NOMO-1 treated with DMSO at 0.1 percent for 48 hours (cell line): ENCODE measurements at regions not wholly inside any gene's neighbourhood (a gene's known extent, or its start where the extent isn't known, plus 50 kb on each side); places are given as distances from the start of the nearest gene placed in this dataset.
"Not testable (repeated sequence)": the region's sequence is repeated elsewhere in the genome, so short reads cannot be mapped to it uniquely, and the experiment has no call there.

Source experiments
- DNase-seq: peaks from one replicate; lab custom pipeline; 2025; ENCODE audit not compliant: unreplicated experiment; lab: John Stamatoyannopoulos, UW

GRCh38 chr18:60319129-60319528 lies 53.4 kb downstream of the MC4R start:
- DNase-seq: no peak

DNA sequence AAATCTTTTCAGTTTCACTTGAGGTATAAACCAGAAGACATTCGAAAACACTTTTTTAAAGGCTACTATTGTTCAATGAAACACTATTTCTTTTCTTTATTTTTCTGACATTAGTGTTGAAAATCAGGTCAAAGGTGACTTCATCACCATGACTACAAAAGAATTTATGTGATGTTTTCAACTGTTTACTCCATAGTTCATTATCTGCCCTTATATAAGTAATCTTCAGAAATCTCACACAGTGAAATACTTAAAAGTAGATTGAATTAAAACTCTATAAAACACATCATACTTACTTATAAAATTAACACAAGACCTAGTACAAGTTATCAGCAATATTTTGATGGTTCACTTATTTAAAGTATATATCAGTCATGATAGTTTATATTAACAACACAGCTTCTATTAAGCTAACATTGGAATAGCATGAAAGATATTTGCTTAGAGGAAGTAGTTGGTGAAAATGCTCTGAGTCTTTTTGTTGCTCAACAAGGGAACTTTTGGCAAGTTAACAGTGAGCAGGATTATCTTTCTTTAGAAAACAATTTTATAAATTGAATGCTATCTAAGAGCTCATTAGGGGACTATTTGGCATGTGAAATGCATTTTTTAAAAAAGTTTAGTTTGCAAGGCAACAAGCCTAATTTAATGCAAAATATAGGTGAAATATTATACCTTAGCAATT lies 60.8 kb downstream of the MC4R start:
- no peak for DNase-seq

DNA sequence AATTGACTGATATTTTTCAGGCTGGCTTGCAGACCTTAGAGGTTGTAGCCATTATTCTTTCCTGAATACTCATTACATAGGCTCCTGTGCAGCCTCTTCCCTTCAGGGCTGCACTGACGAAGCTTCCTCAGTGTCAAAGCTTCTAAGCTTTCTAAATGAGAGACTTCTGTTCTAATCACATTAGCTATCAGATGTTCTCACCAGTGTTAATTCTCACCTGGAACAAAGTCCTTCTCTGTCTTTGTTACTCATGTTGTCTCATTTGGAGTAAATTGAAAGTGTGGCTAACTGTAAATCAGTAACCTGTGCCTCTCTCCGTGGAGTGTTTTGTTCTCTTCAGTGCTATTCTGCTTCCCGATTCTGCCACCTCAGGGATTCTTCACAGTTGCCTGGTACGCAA lies 76.9 kb downstream of the MC4R start:
- DNase-seq: no peak

GRCh38 chr18:60292186-60292585 lies 80.4 kb downstream of the MC4R start:
- DNase-seq: no peak

- no peak for DNase-seq
Measured at GRCh38 chr18:60279391-60279790, 93.2 kb downstream of the MC4R start.

GRCh38 chr18:60277855-60278480 lies 94.6 kb downstream of the MC4R start:
- no peak for DNase-seq

DNA sequence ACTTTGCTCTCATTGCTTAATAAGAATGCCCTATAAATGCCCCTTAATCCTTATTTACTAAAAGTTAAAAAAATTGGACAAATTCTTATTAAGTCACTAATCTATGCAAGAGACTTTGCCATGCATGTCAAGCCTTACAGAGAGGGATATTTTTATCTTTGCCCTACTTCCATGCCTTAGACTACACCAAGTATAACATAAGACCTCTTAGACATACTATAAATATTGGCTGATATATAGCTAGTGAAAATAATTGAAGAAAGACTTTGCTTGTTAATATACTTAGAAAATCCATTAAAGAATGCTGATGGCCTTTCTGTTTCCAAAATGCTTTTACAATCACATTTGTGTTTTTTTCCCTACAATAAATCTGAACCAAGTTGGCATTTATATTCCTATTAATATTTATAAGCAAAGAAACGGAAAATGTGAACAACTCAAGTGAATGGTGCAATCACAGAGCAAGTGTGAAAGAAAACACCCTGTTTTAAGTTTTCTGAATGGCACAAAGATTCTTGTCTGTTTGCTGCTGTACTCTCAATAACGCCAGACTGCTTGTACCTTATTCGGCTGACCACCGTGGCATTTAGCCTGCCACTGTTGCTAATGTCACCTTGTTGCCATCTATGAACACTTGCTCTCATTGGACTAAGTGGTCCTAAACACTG lies 105.0 kb downstream of the MC4R start:
- DNase-seq: no peak

GRCh38 chr18:60266558-60266957 lies 106.0 kb downstream of the MC4R start:
- DNase-seq: no peak

DNA sequence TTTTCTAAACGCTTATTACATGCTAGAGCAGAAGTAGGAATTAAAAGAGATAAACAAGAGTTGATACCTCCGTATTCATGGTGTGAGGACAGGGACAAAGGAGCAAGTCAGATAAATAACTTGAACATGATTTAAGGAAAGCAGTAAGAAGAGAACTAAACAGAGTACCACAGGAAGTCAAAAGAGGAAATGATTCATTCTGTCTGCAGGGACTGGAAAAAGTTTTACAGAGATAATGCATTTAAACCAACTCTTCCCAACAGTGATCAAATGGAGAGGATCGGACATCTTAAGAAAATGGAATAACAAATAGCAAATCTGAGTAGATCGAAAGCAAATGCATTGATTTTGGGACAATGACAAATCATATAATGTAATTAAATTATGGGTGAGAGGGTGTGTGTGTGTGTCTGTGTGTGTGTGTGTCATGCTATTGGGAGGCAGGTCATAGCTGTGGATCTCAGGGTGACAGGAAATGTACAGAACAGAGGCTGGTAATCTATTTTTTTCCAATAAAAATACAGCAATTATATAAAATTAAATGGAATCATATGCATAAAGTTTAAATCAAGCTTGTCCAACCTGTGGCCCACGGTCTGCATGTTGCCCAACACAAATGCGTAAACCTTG lies 113.4 kb downstream of the MC4R start:
- DNase-seq: peak; percentile 59

- no peak for DNase-seq
Measured at GRCh38 chr18:60249388-60249787, 123.2 kb downstream of the MC4R start.

- no peak for DNase-seq
Measured at GRCh38 chr18:60248336-60249330, 123.9 kb downstream of the MC4R start.

DNA sequence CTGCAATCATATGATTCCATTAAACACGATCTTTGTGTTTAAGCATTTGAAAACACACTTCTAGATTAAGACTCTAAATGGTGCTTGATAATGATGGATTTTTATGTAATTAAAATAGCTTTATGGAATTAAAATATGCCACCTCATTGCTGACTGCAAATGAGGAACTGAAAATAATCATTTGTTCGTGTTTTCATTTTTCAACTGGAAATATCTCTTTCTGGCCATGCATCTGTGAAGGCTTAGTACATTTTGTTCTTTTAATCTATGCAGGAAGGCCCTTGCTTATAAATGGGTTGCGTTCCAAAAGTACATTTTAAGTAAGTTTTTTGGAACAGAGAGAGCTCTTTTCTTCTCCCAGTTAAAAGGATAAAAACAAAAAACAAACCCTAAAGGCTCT lies 125.5 kb downstream of the MC4R start:
- DNase-seq: no peak

- DNase-seq: no peak
Measured at GRCh38 chr18:60246606-60247005, 126.0 kb downstream of the MC4R start.

DNA sequence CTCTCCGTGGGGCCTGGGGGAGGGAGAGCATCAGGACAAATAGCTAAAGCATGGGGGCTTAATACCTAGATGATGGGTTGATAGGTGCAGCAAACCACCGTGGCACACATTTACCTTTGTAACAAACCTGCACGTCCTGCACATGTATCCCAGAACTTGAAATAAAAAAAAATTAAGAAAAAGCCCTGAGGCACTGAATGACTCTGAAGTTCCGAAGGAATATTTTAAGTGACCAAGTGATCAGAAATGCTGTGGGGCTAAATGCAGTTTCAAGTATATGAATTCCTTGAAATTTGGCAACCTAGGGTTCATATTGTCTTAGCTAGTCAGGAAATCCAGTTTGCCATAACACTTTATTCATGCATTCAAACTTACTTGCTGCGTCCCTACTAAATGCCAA lies 127.5 kb downstream of the MC4R start:
- no peak for DNase-seq

- DNase-seq: not testable (repeated sequence)
Measured at GRCh38 chr18:60239024-60239710, 133.4 kb downstream of the MC4R start.

GRCh38 chr18:60235164-60235563 lies 137.4 kb downstream of the MC4R start:
- DNase-seq: no peak

DNA sequence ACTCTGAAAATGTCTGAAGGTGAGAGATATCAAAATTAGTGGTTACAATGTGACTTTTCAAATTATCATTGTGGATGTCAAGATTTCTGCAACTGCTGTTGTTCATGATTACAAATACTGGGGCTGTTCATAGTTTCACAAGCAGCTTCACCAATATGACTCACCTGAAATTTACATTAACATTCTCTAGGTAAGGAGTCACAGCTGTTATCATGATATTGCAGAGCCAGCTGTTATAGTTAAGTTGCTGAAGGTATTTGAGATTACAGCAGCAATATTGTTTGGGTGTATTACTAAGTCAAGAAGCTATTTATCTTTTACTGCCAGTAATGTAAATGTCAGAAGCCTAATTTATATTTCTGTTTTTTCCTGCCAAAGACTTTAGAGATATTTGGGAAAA lies 140.0 kb downstream of the MC4R start:
- no peak for DNase-seq

- no peak for DNase-seq
Measured at GRCh38 chr18:60228609-60229595, 143.7 kb downstream of the MC4R start.

DNA sequence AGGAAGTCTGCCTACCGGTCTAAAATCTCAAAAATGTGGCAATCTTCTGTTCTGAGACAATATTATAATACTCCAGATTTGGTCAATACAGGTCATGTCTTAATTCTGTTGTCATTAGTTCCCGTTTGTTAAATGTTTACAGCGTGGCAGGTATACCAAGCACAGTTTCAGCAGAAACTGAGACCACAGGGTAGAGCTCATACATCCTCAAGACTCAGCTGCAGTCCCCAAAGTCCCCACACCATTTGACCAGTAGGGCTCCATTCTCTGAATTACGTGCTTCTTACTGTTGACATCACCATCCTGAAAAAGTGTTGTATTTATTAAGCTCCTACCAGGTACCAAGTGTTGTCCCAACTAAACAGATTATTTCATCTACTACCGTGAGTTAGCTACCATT lies 157.1 kb downstream of the MC4R start:
- DNase-seq: no peak
